ENCODE measurements at regions not wholly inside any gene's neighbourhood (a gene's known extent, or its start where the extent isn't known, plus 50 kb on each side); places are given as distances from the start of the nearest gene placed in this dataset.

GRCh38 chr2:857937-858336 lies 92.7 kb upstream of the SNTG2 start:
- TF ChIP-seq CTCF (IDR thresholded peaks at IDR 0.05; ENCODE audit: poor library complexity): no peak
- TF ChIP-seq EZH2phosphoT487 (IDR thresholded peaks at IDR 0.05; ENCODE audit: low read depth, severe bottlenecking, unreplicated experiment): no peak

Measured in hepatocyte (in vitro differentiated cells).